Central memory CD4-positive, alpha-beta T cell (primary cell): ENCODE measurements at regions not wholly inside any gene's neighbourhood (a gene's known extent, or its start where the extent isn't known, plus 50 kb on each side); places are given as distances from the start of the nearest gene placed in this dataset.
"Not testable (repeated sequence)": the region's sequence is repeated elsewhere in the genome, so short reads cannot be mapped to it uniquely, and the experiment has no call there.

Source experiments
- DNase-seq: peaks from one replicate; pipeline ENCODE4 v3.0.0; 2022

DNA sequence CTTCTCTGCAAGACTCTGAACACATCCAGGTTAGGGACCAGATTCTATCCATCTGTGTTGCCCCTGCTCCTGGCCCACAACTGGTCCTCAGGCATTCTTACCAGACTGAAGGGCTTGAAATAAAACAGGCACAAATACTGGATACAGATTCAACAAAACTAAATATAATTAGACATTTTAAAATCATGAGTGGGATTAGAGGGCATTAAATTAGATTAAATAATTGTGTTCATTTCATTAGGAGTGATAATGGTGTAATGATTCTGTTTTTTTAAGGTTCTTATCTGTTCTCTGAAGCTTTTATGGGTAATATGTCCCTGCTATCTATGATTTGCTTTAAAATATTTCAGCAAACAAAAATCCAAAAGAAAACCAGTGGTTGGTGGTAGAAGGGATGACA, 226.5 kb downstream of the IRS1 start:
- DNase-seq: no peak

DNA sequence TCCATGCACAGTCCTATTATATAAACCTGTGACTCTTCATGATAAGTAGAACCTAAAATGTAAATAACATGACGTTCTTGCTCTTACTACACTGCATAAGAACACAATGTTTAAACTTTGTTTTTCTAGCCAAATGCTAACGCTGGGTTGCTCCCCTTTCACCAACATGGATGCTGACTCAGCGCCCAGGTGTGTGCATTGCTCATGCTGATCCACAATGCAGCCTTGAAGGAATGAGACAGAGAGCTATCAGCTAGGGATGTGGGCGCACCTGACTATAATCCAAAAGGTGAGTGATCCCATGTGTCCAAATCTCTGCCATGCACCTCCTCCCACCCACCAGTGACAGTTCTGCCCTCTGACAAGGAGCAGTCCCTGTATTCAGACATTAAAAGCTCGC, 235.0 kb downstream of the IRS1 start:
- no peak for DNase-seq

DNA sequence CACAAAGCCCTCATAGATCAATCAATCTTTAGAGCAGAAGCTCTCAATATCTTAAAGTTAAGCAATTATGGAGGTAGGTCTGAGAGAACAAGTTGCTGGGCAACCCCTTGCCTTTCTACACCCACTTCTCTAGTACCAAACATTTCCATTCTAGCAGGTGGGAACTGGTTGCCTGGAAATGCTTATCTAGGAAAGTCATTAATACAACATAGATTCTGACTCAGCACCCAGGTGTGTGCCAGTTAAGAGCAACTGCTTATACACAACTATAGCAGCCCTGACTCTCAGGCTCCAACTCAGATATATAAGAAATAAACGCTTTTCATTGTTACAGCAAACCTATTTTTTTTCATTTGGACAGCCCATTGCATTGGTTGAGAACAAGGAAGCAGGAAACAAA, 237.7 kb downstream of the IRS1 start:
- no peak for DNase-seq

DNA sequence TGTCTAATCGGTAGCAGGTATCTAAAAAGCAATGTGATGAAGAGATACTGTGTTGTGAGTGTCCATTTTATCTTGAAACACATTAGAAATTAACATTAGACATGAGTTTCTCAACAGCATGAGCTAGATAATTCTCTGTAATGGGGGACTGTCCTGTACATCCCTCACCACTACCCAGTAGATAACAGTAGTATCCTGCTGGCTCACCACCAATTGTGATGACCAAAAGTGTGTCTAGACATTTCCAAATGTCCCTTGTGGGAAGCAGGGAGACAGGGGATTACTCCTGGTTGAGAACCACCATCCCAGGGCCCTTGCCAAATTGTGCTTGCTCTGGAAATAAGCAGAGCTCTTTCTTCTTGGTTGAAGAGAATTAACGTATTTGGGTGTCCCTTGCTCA, 239.3 kb downstream of the IRS1 start:
- DNase-seq: no peak

DNA sequence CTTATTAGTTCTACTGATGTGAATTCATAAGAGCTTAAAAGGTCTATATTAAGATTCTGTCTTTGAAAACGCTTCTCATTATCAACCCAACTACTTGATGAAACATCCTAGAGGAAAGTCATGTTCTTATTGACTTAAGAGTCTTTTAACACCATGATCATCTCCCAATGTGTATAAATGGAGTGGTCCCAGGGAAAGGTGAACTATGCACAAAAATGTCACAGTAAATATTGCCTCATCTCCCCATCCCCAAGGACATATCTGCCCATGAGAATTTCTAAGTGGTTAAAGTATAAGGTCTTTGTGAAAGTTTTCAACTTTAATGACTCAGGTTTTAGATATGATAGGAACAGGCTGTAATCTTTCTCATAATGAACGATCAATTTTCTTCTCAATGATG, 240.1 kb downstream of the IRS1 start:
- DNase-seq: no peak

DNA sequence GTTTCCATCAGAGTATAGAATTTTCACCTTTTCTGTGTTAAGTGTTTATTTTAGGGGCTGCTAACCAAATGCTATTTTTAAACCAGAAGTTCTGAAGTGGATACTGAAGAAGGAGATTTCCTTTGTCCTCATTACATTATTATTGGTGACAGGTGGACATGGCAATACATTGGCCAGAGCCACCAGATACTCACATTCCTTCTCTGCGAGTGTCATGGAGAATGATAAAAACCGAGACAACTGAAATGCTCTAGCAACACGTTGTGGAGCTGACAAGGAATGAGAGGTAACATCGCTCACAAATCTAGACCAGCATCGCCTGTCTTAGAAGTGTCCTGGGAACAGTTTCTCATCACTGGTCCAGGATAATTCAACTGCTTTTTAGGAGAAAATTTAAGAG, 241.2 kb downstream of the IRS1 start:
- no peak for DNase-seq

DNA sequence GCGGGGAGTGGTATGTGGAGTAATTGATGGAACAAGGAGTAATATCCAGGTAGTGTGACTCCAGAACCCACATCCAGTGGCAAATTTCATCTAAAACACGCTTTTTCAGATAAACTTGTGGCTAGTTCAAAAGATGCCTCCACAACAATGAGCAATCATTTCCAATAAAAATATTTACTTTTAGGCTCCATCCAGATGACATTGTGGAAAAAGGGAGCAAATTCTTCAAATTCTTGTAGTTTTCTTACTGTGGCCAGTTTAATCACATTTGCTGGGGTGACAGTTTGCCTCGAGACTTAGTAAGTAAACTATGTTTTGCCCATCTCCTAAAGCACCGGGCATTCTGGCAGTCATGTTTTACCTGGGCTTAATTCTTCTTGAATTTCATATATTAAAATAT, 243.6 kb downstream of the IRS1 start:
- no peak for DNase-seq

DNA sequence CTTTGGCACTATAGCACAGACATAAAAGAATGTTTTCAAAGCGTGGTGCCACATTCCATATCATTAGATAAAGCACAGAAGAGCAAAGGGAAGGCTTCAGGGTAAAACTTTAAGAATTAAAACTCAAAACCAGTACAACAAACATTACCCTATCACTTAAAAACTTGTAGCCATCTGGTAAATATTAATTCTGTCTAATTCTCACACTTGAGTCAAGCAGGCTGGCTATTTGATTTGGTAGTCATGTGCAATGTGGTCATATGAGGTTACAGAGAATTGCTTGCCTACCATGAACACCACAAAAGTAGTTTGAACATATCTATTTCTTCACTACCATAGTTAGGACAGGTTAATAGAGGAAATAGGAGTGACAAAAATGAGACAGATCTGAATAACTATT, 244.9 kb downstream of the IRS1 start:
- DNase-seq: no peak

DNA sequence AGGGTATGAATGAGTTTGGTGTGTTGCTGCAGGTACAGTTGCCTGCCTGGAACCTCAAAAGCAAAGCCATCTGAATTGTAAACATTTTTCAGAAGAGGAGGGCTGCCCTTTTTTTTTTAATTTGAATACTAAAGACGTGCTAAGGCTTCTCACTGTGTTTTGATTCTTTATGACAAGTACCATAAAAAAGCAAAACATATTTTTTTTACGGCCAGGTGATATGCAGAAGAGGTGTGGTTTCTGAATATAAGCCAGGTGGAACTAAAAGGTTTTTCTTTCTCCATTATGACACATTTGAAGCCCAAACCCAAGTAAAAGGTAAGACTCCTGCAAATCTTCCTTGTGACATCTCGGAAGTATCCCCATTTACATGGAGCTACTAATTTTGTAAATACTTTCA, 246.3 kb downstream of the IRS1 start:
- DNase-seq: no peak

DNA sequence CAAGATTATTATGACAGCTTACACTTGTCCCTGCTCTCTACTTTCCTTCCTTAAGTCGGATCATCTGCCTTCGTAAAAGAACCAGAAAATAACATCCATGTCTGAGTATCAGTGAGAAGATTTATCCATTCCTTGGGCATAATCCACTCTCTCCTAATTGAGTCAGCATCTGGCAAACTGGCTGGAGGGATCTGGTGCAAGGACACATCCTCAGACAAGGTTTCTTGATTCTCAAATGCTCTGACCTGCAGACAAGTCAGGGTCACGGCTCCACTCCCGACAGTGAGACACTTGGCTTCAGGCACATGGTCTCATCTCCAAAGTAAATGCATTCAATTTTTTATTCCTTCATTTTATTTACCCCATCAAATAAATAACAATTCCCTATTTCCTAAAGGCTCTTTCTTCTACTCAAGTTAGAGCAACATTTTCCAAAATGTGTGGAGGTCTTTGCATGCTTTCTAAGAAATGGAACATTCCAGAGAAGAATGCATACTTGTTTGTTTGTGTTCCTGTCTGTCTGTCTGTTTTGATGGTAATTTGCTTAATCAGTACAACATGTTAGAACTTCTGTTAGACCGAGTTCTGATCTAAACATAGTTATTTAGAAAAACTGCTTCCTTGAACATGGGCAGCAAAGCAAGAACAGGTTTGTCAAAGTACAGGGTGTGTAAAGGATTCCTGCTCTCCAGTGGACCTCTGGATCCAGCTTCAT, 246.9 kb downstream of the IRS1 start:
- DNase-seq: no peak

DNA sequence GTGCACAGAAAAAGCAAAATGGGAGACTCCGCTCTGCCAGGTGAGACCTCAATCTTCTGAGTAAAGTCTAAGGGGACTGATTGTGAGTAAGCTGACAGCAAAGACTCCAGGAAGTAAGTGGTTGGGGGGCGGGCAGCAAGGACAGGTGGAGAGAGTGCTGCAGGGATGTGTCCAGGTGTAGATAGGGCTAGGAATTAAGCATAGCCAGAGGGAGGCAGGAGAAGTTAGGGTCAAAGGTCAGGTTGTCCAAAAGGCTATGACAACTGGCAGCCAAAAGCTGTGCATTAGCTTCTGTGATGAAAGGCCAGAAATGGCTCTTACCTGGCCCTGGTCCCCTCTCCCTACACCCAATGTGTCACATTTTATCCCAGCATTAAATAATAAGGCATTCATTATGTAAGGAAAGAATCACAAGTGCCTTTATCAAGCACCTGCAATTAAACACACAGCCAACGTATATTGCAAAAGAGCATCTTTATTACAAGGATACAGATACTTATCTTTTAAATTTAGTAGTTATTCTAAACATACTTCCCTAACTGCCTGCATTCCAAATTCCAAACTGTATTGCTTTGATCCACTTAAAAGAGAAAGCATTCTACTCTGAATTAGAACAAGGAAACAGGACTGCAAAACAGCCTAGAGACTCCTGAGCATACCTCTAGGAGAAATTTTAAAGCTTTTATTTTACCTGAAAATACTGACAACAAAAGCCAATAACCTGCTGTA, 247.9 kb downstream of the IRS1 start:
- no peak for DNase-seq

DNA sequence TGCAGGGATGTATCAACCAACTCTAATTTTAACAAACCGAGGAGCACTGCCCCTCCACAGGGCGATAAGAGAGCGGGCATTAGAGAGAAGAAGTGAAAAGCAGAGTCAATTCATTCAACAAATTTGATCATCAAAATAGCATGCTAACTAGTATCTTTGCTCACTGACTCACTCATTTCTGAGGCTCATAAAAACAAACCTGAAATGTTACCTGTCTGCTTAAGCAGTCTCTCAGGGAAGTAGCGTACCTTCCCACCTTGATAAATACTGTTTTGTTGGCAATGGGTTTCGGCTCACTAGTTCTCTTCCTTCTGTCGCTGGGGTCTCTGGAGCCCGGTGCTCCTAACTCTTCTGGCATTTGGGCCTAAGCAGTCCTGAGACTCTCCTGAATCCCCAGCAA, 248.8 kb downstream of the IRS1 start:
- no peak for DNase-seq

DNA sequence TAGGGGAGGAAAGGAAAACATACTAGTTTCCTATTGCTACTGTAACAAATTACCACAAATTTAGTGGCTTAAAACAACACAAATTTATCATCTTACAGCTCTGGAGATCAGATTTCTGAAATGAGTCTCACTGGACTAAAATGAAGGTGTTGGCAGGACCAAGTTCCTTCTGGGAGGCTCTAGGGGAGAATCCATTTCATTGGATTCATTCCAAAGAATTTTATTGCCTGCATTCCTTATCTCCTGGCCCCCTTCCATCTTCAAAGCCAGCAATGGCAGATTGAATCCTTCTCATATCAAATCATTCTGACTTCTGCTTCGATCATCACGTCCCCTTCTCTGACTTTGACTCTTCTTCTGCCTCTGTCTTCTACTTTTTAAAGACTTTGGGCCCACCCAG, 250.9 kb downstream of the IRS1 start:
- DNase-seq: no peak

DNA sequence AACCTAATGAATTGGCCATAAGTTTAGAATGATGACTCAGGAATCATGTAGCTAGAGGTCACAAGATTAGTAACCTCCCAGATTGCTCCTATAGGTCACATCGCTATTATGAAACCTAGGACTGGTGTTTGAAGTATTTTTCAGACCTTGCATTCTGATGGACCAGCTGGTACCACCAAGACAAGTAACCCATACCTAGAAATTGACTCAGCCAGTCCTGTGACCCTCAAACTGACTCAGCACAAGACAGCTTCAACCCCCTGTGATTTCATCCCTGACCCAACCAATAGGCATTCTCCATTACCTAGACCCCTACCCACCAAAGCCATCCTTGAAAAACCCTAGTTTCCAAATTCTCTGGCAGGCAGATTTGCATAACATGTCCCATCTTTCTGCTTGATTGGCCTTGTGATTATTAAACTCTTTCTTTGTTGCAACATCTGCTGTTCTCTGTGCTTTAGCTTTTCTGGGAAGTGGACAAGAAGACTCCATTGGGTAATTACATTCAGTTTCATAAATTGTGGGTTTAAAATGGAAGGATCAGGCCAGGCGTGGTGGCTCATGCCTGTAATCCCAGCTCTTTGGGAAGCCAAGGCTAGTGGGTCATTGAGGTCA, 254.9 kb downstream of the IRS1 start:
- DNase-seq: no peak

DNA sequence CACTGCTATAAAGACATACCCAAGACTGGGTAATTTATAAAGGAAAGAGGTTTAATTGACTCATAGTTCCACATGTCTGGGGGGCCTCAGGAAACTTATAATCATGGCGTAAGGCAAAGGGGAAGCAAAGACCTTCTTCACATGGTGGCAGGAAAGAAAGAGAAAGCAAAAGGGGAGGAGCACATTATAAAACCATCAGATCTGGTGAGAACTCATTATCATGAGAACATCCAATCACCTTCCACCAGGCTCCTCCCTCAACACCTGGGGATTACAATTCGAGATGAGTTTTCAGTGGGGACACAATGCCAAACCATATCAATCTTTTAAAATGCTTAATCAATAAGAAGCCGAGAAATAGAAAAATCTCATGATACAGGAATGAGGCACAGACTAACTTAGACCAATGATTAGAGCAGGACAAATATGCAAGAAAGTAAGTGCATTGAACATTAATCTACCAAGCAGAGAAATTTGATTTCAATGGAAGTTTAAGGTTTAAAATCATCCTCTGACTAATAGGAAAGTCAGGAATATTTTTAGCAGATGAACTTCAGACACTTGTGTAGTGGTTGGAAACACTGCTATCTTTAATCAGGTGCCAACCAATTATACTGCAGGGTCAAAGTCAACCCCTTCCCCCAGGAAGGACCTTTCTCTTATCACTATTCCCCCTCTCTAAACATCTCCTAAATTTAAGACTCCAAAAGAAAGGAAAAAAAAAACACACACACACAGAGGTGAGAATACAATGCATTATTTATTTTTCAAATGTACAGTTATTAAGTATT, 259.2 kb downstream of the IRS1 start:
- no peak for DNase-seq

DNA sequence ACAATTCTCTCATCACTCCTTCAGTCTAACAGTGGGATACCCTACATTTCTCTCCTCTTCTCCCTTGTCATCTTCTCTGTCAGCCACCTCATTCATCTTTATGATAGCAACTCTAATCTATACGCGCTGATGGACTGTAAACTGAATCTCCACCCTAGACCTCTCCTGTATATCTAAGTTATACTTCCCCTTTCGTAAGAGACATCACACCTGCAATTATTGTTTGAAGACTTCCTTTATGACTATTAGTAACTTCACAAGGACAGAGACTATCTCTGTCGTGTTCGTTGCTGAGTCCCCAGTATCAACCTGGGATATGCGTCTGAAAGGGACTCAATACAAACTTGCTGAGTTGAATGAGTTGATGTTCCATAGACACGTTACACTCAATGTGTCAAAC, 263.2 kb downstream of the IRS1 start:
- DNase-seq: no peak

DNA sequence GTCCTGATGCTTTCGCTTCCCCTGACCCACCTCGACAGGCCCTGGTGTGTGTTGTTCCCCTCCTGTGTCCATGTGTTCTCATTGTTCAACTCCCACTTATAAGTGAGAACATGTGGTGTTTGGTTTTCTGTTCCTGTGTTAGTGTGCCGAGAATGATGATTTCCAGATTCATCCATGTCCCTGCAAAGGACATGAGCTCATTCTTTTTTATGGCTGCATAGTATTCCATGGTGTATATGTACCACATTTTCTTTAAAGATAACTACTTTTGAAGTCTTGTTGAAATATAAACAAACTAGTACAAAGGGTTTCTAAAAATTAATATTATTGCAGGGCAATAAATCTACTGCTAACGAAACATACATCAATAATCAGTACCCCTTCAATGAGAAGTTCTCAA, 266.6 kb downstream of the IRS1 start:
- DNase-seq: not testable (repeated sequence)

DNA sequence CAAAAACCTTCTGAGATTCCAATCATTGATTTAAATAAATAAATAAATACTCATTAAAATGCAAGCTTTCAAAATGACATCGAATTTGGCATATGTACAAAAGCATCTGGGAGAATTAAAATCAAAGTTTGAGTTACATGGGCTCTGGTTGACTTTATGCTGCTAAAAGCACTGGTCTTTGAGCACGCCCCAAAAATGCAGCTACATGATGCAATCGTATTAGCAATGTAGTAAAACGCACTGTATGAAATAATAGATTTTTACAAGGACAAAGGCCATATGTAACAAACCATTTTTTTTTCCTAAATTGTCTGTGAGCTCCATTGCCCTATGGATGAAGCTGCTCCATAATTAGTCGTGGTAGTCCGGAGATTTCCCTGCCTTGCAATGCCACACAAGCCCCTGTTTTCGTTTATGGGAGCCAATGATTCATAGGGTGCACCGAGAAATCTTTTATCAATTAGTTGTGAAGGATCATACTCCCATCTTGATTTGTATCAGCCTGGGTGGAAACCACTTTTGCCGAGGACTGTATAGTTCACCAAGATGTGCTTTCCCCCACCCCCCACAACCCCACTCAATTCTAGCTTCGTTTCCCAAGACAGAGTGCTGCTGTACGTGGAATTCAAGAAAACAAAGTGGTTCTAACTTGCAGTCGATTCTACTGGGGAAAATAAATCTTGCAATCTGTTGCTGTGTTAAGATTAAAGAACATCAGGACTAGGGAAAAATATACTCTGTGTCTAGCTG, 268.4 kb downstream of the IRS1 start:
- no peak for DNase-seq

DNA sequence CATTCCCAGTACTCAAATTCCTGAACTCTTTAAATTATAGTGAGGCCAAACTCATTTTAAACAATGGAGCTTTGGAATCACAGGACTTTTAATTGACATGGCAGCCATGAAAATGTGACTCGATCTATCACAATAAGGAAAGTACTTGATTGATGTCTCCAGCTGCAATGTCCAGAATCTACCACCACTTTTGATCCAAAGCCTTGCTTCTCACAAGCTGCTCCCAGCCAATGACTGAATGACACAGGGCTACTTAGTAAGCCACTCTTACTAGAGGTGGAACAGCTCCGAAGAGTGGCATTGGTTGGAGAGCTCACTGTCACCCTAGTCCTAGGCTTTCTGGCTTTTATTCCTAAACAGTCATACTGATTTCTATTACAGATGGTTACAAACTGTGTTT, 270.1 kb downstream of the IRS1 start:
- DNase-seq: no peak

DNA sequence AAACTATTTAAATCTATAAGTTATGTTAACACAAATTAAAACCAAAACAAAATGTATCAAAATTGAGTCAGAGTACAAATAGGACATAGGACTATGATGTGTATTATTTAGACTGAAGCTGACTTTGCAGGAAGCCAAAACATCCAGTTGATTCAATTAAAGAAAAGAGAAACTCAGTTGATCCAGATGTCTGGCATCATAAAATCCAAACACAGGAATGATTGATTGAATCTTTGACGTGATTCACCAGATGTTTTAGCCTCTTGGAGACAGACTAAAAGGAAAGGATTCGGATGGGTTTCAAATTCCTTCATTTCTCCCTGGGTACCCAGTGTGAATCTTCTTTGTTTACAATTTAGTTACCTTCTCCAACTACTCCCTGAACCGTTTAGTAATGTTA, 272.9 kb downstream of the IRS1 start:
- no peak for DNase-seq

DNA sequence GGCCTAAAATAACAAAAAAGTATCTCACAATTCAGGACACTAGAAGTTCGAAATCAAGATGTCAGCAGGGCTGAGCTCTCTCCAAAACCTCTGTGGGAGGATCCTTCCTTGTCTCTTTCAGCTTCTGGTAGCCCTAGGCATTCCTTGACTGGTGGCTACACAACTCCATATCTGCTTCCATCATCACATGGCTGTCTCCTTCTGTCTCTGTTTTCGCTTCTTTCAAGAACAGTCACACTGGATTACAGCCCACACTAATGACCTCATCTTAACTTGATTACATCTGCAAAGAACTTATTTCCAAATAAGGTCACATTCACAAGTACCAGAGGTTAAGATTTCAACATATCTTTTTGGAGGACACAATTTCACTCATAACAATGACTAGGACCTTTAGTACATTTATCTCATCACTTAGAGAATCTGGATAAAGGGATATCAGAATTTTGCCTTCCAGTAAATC, 275.2 kb downstream of the IRS1 start:
- DNase-seq: no peak

DNA sequence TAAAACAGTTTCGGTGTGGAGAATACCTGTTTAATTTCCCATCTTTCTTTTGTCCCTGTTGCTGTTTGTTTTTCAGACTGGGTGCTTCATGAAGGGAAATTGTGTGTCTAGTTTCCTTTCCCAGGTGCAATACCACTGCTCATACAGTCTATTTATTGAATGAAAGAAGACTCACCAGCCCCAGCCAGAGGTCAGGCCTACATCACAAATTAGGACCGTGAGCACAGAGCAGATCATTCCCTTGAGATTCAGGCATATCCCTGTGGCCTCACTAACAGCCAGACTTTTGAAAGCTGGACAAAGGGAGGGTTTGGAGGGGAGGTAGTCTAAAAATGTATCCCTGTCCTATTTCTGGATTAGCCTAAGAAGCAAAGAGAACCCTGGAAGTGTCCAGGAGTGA, 278.9 kb downstream of the IRS1 start:
- DNase-seq: no peak
